NCI-H2196 treated with DMSO at 0.1 percent for 48 hours (cell line): ENCODE measurements at regions not wholly inside any gene's neighbourhood (a gene's known extent, or its start where the extent isn't known, plus 50 kb on each side); places are given as distances from the start of the nearest gene placed in this dataset.
A peak's percentile ranks its signal among the peaks of the same experiment; 100 is the strongest.
"Not testable (repeated sequence)": the region's sequence is repeated elsewhere in the genome, so short reads cannot be mapped to it uniquely, and the experiment has no call there.

Source experiments
- DNase-seq: peaks from one replicate; lab custom pipeline; 2025; ENCODE audit not compliant: unreplicated experiment; lab: John Stamatoyannopoulos, UW

DNA sequence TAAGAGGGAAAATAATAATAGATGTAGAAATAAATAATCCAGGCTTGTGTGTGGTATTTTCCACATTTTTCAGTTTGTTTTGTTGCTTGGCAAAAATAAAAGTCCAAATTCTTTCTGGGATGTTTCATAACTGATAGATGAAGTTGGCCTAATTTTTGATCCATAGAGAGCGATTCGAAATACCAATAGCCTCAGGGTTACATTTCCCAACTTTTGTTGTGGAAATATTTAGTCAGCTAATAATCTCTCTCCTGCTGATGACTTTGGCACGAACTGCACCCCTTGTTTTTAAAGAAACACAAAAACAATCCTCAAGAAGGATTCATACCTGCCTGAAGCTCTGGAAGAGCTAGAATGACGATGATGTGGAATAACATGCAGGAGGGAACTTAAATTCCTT lies 483.2 kb downstream of the ADRA2A start:
- DNase-seq: no peak

DNA sequence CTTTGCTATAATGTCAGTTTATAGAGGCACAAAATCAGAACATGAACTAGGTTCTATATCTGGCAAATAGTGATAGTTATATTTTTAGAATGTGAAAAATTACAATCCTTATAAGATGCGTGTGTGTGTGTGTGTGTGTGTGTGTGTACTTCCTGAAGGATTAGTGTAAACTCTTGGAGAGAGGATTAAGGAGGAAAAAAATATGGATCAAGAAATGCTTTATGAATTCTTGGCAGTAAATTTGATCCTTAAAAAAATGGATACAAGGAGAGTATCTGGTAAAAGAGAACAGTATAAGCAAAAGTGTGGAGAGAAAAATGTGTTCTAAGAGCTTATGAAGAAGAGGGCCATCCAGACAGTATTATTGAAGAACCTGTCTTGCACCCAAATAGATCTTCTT lies 484.3 kb downstream of the ADRA2A start:
- DNase-seq: no peak

DNA sequence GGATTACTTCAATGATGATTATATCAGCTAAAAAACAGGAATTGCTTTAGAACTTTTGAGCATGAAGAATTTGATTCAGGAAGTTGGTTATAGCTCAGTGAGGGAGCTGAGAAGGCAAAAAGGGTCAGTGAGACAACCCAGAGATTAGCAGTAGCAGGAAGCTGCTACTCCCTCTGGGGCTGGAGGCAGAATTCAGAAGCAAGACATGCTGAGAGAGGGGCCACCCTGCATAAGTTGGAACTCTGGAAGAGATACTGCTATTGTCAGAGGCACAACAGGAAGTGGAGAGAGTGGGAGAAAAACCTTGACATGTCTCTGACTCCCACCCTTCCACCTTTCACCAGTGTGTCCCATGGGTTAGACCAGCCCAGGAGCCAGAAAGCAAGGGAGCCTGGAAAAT lies 488.7 kb downstream of the ADRA2A start:
- no peak for DNase-seq

DNA sequence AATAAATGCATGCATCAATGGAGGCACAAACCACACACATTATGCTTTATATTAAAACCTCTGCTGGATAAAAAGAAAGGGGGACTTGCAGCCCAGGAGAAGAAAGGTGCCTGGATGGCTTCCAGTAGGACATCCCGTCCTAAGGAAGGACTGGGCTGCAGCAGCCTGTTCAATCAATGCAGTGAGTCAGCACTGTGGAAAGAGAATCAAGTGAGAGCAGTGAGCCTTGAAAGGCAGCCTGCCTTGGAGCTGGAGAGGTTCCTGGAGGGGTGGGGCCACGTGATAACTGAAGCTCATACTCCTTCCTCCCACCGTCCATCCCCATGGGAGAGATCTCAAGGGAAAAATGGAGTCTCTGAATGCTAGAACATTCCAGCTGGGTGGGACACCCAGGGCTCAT lies 501.2 kb downstream of the ADRA2A start:
- DNase-seq: no peak

DNA sequence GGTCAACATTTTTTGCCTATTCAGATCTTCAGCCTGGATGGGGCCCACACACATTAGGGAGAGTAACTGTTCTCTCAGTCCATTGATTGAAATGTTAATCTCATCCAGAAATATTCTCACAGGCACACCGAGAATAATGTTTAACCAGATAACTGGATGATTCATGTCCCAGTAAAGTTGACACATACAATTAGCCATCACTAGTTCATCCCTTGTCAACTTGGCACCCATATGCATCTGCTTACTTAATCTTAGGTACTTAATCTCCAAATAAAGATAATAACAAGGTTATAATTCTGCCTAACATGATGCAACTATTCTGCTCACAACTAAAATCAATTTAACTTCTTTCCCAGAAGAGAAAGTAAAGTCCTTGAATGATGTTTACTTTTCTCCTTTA lies 502.6 kb downstream of the ADRA2A start:
- DNase-seq: no peak

DNA sequence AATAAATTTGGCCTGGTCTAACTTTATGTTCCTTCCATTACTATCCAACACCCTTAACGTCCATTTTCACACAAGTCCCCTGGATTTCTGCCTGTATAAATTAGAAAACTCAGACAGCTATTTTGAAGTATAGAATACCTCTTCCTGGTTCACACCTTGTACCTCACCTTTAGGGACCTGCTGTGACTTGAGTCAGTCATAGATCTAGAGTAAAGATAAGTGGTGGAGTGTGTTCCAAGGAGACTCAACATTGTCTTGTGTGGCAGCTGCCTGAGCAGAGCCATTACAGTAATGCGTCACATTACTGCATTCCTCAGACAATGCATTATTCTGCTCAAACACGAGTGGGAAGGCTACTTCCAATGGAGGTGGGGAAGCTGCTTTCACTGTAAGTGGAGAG lies 513.9 kb downstream of the ADRA2A start:
- DNase-seq: no peak

DNA sequence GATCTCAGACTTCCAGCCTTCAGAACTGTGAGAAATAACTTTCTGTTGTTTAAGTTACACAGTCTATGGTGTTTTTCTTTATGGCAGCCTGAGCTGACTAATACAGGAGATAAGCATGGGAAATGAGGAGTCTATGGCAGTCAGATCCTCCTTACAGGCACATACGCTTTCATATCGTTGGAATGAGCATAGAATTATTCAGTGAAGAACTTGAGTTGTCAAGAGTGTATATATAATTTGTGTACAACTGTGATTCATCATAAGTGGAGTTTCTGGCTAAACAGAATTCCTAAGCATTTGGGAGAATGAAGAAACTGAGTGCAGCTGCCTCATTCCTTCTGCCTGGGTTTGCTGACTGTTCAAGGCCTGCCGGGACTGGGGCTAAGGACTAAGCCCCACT lies 516.7 kb downstream of the ADRA2A start:
- DNase-seq: no peak

DNA sequence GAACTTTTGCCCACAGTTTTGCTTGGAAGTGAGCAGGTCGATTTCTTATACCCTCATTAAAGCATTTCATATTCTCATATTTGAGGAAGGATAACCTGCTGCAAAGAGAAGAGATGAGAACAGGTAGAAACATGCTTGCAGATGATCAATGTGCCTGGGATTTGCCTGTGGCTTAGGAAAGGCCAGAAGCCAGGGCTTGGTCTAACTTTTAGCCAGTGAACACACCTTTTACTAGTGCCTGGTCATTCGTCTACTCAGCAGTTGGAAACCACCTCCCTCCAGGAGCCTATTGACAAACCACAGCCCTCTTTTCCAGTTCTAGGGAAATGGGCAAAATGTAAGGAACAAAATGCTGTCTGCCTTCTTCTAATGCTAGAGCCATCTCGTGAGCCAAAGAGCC lies 518.3 kb downstream of the ADRA2A start:
- DNase-seq: no peak

DNA sequence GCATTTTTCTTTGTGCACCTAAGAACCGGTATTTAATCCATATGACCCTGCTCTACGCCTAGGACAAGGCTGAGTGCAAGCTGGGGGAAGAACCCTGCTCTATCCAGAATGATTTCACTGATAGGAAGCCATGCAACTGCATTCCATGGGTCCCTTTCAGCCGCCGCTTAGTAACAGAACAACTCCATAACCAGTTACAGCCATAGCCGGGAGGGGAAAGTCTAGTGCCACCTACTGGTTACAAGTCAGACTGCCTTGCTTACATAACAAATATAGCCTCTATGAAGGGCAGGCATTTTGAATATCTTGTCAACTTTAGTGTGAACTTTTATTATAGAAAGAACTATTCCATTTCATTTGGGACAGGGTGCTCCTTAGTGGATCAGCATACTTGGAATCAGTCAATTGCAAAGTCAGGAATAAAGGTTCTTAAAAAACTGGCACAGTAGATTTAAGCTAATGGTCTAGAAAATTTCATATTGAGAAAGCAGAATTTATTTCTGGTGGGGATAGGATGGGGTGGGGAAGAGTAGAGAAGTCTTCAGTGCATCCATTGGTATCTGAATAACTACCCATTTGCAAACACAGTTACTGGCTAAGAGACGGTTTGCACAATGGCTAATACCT lies 521.7 kb downstream of the ADRA2A start:
- DNase-seq: peak; percentile 6

DNA sequence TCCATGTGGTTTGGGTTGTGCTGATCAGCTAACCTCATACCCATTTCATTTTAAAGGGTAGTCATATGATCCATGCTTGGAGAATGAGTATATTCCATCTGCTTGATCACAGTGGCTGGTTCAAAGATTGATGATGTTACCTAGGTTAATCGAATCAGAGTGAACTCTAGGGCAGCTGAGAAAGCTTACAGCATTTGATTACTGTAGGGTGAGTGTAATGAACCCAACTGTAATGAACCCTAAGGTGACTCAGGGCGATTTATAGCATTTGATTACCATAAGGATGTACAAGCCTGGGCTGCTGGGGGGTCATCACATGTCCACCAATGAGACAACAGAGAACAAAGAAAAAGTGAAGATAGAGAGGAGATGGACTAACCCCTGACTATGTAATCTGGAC lies 523.1 kb downstream of the ADRA2A start:
- no peak for DNase-seq

DNA sequence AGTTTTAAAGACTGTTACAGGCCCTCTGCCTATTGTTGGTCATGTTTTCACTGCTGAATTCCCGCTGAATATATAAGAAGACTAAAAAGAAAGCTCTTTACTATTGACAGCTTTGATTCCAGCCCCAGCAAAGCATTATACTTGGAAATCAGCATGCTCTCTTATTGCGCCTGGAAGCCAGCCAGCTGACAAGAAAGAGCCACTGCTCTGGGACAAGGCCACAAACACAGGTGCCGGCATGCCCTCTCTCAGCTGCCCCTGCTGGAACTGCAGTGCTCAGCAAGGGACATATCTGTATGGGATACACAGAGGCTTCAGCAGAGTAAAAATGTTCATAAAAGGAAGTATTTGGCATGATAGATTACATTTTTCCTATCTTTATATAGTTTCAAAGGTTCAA lies 523.9 kb downstream of the ADRA2A start:
- no peak for DNase-seq

DNA sequence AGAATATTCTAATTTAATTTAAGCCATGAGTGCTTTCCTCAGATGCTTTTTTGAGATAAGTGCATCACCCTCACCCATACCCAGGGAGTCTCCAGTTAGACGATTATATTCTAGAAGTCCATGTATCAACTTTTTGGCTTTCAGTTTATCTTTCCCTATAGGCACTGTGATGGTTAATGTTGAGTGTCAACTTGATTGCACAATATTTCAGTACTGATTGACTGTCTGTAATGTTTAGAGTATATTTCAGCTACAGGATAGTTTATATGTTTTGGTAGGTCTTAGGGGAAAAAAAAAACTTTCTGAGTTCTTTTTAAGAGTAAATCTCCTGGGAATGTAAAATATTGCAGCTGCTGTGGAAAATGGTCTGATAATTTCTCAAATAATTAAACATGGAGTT lies 535.4 kb downstream of the ADRA2A start:
- no peak for DNase-seq

DNA sequence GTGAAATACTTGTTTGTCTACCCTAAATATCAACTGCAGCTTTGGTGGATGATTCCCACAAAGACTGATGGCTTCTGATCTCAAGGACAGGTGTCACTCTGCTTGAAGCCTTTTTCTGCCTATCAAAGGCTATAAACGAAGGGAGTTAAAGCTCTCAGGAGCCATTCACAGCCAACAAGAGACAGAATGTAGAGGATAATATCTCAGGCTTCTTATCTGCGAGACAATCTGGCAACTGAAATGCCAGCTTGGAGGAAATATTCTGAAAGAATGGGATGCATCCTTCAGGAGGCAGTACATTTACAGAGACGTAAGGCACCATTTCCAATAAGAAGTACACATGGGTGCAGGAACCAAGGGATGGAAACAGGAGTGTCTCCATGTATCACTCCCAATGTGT lies 549.4 kb downstream of the GPAM start:
- DNase-seq: no peak

DNA sequence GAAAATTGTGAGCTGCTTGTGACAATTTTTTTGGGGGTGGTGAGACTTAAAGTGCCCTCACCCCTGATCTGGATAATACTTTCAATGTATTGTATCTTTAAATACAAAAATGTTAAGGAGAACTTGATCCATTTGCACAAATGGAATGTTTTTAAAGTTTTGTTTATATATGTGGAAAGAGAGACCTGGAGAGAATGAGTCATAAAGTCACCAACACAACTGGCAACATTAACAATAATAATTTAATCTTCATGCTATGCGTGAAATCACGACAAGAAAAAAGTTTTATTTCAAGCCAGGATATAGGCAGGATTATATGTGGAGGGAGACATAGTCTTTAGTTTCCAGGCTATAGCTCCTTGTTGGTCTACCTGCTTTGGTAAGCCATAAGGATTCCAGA lies 537.5 kb downstream of the GPAM start:
- DNase-seq: no peak

DNA sequence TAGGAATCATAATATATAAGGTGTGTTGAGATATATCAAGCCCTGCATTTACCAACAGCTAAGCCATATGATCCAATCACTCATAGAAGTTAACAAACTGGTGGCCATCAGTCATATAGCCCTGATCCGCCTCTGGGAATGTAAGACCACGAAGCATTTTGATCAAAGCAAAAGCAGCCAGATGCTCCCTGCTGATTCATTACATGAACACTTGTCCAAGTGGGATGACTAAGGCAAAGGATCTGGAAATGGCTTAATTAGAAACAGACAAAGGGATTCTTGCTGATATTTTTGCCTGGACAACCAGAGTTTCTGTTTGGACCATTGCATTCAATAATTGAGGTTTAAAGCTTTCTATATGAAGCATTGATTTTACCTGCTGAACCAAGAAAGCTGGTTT lies 535.5 kb downstream of the GPAM start:
- no peak for DNase-seq

DNA sequence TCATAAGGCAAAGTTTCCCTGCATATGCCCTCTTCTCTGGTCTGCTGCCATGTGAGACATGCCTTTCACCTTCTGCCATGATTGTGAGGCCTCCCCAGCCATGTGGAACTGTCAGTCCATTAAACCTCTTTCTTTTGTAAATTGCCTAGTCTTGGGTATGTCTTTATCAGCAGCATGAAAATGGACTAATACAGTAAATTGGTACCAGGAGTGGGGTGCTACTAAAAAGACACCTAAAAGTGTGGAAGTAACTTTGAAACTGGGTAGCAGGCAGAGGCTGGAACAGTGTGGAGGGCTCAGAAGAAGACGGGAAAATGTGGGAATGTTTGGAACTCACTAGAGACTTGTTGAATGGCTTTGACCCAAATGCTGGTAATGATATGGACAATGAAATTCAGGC lies 534.5 kb downstream of the GPAM start:
- DNase-seq: not testable (repeated sequence)

DNA sequence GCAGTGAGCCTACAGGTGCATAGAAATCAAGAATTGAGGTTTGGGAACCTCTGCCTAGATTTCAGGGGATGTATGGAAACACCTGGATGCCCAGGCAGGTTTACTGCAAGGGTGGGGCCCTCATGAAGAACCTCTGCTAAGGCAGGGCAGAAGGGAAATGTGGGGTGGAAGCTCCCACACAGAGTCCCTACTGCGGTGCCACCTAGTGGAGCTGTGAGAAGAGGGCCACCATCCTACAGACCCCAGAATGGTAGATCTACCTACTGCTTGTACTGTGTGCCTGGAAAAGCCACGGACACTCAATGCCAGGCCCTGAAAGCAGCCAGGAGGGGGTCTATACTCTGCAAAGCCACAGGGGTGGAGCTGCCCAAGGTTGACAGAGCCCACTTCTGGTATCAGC lies 533.5 kb downstream of the GPAM start:
- DNase-seq: no peak

DNA sequence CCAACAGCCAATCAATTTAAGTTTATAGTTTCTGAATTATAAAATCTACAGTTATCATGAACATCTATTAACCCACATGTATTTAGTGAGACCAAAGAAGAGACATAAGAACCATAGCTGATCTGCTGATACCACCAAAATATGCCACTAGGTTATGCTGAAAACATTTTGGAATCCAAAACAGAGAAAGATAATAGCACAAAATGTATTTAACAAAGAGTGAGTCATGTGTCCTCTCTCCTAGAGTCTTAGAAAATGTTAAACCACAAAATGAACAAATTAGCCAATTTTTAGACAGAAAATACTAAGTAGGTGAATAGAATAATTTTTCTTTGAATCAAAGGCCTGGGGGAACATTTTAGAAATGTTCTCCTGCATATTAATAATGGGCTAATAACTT lies 527.5 kb downstream of the GPAM start:
- DNase-seq: no peak

DNA sequence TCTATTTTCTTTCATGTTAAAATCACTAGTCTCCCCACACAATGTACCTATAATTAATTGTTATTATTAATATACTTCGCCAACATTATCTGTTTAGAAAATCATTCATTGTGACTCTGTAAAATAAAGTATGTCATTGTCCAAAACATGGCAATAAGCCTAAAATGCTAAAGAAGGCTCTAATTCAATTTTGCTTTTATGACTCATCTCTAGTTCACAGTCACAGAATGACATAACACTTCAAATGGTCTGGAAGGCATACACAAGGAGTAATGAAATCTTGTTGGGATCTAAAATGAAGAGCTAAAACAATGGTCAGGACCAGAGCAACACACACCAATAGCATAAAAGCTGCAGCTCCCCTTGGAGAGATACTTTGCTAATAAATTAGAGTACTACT lies 505.8 kb downstream of the GPAM start:
- no peak for DNase-seq

DNA sequence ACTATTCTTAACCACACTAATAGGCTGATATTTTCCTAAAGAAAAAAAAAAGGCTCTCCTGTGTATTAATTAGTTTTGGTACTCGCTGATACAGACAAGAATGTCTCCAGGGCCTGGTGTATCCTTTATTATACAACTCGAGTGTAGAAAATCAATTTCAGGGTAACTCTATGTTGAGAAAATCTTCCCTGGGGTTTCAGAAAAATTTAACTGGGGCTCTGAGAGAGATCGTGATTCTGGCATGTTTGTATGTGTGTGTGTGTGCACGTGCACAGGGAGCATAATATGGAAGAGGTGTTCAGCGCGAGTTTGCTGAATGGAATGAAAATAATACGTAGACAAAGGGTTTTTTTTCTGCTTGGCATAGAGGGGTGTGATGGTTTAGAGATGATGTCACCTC lies 496.8 kb downstream of the GPAM start:
- DNase-seq: no peak

DNA sequence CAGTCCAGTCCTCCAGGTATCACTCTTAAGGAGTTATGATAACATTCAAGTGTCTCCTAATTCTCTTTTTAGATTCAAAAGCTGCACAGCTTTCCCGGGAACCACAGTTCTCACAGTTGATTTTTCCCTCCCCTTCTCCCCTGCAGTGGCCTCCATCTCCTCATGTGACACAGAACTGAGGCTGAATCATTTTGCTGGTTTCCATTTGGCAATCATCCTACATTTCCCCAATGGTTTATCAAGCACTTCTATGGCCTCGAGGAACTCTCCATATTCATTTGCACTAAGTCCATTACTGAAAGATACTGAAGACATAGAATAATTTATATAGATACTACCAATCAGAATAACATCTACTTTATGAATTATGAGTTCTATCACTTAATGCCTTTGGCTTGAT lies 484.9 kb downstream of the GPAM start:
- DNase-seq: no peak

DNA sequence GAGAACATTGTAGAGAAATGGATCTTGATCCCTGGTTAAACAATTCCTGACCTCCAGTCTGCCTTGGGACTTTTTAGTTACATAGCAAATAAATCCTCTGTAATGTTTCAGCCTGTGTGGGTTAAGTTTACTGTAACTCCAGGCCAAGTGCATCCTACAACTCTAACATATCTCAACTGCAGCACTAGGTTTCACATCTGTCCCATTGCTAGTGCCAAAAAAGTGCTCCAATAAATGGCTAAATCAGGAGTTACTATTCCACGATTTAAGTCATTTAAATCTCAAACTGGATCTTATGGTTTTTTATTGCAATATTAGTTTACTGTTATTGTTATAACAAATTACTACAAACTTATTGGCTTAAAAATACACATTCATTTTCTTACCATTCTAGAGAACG lies 479.6 kb downstream of the GPAM start:
- no peak for DNase-seq

DNA sequence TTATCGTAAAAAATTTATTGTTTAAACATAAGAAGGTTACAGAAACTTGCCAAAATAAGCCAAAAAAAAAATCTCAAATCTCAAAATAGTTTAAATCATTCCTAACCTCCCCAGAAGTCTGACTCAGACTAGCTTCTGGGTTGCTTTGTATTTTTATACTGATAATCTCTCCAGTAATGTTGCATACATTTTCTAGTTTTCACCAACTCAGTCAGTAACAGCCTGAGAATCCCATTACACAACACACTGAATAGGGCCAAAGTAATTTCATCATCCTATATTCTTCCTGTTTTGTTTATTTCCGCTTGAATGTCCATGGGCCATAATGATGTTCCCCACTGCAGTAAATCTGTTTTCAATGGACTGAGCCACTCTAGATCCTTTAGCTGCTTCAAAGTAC lies 478.5 kb downstream of the GPAM start:
- no peak for DNase-seq

DNA sequence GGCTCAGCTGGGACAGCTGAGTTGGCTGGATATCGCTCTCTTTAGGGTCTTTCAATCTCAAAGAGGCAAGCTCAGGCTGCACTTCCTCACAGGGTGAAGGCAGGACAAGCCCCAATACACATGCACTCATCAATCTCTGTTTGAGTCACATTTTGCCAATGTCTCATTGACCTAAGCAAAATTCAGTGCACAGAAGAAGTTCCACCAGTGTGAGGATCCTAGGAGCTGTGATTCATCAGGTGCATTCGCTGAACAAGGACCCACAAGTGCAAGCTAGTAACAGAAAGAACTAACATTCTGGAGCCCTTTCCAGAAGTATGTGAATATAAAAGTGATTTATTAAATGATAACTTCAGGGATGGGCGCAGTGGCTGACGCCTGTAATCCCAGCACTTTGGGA lies 477.2 kb downstream of the GPAM start:
- no peak for DNase-seq
